Middle frontal gyrus (tissue), 1 donor: ENCODE measurements at regions not wholly inside any gene's neighbourhood (a gene's known extent, or its start where the extent isn't known, plus 50 kb on each side); places are given as distances from the start of the nearest gene placed in this dataset.
"Not testable (repeated sequence)": the region's sequence is repeated elsewhere in the genome, so short reads cannot be mapped to it uniquely, and the experiment has no call there.

Source experiments
- DNase-seq: peaks from one replicate; pipeline ENCODE4 v3.0.0-alpha.2; 2015; ENCODE audit warnings: low spot score; ENCODE audit errors: extremely low spot score

GRCh38 chr7:67894746-67895145, 898.1 kb downstream of the TYW1 start:
- DNase-seq, result no peak

- DNase-seq, result no peak
These were observed 900.1 kb downstream of the TYW1 start for GRCh38 chr7:67896721-67897120.

DNA sequence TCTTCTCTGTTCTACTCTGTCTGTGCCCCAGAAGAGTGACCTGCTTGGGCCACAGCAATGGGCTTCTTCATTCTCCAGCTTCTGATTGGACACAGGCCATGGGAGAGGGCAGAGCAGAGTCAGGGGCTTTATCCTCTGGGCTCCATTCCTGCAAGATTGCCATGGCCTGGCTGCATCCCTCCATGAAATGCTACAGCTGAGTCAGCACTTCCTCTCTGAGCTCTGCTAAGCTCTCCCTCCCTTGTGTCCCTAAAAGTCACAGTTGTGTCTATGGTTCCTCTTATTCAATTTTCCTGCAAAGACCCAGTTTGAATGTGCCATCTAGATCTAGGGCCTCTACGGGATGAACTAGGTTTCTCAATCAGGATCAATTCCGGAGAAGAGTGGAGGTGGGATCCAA, 903.8 kb downstream of the TYW1 start:
- DNase-seq, result no peak

DNA sequence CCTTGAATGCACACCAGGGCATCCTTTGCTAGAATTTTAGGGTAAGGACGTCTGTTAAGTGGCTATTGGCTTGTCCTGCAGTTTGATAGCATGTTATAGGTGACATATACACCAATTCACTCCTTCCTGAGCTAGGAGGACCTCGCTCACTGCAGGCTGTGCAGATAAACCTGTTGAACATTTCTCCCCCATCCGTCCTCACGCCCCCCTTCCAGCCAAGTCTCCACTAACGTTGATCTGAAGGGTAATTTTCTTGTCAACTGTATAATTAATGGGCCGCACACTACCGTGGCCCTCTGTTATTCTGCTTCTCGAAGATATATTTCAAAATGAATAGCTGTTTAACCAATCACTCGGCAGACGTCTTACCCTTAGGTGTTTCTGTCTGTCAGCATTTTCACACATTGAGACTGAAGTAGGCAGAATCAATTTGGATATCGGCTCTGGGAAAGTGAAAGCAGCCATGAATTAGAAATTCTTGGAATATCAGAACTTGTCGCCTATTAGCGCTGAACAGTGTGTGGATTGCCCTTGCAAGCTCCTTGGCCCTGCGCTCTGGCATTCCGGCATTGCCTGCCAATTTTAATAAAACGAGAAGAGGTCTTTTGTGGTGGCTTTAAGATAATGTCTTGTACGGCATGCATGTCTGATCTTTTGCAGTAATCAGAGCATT, 905.3 kb downstream of the TYW1 start:
- no peak for DNase-seq

- DNase-seq, result no peak
These were observed 911.2 kb downstream of the TYW1 start for GRCh38 chr7:67907792-67908191.

DNA sequence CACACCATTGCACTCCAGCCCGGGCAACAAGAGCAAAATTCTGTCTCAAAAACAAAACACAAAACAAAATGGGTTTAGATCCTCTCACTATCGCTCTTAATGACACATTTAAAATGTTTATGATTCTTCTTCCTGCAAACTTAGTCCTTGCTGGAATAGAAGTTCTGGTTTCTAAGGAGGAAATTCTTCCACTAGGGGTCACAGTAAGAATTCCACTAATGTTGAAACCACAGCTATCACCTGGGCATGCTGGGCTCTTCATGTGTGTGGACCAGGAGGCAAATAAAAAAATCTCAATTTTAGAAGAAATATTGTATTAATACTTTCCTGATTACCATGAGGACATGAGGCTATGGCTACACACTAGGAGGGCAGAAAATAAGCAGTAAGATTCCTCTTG, 915.8 kb downstream of the TYW1 start:
- no peak for DNase-seq

GRCh38 chr7:67913604-67914003, 917.0 kb downstream of the TYW1 start:
- no peak for DNase-seq

GRCh38 chr7:67916111-67916510, 919.5 kb downstream of the TYW1 start:
- not testable (repeated sequence) for DNase-seq

GRCh38 chr7:67916571-67917436, 920.2 kb downstream of the TYW1 start:
- DNase-seq, result no peak

DNA sequence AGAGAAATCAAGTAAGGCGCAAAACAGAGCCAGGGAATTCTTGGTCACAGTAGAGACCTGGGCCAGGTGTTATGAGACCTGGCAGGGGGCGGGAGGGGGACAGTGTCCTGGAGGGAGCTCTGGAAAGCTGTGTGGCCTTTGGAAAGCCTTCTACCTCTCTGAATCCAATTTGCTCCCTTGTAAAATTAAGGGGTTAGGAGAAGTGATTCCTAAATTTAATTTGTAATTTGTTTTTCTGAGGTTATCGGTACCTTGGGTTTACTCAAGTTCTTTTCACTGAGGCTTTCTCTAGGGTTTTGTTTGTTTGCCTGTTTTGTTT, 920.8 kb downstream of the TYW1 start:
- DNase-seq, result no peak

- DNase-seq, result no peak
These were observed 921.5 kb downstream of the TYW1 start for GRCh38 chr7:67918158-67918557.

DNA sequence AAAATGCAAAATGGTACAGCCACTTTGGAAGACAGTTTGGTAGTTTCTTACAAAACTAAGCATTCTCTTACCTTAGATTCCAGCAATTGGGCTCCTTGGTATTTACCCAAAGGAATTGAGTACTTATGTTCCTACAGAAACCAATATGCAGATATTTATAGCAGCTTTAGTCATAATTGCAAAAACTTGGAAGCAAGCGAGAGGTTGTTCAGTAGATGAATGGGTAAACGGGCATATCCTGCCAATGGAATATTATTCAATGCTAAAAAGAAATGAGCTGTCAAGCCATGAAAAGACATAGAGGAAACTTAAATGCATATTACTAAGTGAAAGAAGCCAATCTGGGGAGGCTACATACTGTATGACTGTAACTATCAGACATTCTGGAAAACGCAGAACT, 926.7 kb downstream of the TYW1 start:
- no peak for DNase-seq

- no peak for DNase-seq
These were observed 931.5 kb downstream of the TYW1 start for GRCh38 chr7:67928141-67928540.

DNA sequence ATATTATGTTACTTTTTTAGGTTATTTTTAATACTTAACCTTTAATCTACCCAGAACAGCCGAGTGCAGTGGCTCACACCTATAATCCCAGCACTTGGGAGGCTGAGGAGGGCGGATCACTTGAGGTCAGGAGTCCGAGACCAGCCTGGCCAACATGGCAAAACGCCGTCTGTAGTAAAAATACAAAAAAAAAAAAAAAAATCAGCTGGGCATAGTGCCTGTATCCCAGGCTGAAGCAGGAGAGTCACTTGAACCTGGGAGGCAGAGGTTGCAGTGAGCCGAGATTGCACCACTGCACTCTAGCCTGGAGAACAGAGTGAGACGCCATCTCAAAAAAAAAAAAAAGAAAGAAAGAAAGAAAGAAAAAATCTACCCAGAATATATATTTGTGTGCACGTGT, 939.8 kb downstream of the TYW1 start:
- DNase-seq, result not testable (repeated sequence)

GRCh38 chr7:67940400-67940799, 943.8 kb downstream of the TYW1 start:
- DNase-seq, result no peak

GRCh38 chr7:67947191-67947590, 950.6 kb downstream of the TYW1 start:
- no peak for DNase-seq

- DNase-seq, result no peak
These were observed 951.0 kb downstream of the TYW1 start for GRCh38 chr7:67947646-67948045.

DNA sequence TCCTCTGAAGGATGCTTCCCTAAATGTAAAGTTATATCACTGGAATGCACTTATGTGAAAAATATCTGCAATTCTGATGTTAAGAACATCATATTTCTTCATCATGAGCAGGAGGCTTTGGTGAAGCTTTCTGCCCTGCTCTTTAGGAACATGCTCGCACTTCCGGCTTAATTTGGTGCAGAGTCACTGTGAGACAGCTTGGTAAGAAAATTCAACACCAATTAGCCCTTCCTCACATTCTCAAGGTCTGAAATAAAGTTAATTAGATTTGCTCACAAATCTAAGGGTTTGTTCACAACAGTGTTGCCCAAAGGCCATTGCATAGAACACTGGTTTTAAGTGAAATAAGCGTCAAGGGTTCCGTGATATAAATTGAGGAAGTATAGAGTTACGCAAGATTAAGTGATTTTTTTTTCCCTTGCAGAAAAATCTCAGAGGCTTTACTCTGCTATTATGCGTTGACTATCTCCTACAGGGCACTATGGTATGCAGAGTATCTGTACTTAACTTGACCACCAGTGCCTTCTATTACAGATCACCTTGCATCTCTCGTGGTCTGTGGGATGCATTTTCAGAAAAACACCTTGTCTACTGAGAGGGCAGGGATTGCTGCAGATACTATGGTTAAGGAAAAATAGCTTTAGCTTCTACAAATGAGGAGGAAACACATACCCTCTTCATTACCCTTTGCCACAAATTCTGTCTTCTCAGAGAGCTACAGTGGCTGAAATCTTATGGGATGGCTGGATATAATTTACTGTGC, 953.9 kb downstream of the TYW1 start:
- DNase-seq, result no peak

GRCh38 chr7:67955061-67955460, 958.4 kb downstream of the TYW1 start:
- no peak for DNase-seq

- DNase-seq, result no peak
These were observed 966.2 kb downstream of the TYW1 start for GRCh38 chr7:67962863-67963262.

- no peak for DNase-seq
These were observed 979.9 kb downstream of the TYW1 start for GRCh38 chr7:67976490-67976889.

DNA sequence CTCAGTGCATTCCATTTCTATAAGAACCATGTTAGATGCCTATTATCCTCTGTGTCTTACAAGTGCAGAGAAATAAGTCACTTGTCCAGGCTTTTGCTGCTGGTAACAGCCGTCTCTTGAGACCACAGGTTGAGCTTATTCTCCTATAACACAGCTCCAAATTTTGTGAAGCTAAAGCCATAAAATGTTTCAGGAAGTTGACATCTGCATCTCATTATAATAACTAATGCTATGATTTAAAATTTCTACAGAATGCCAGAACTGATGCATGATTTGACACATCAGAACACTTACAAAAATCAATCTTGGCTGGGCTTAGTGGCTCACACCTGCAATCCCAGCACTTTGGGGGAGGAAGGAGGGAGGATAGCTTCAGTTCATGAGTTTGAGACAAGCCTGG, 986.9 kb downstream of the TYW1 start:
- DNase-seq, result no peak
